ENCODE measurements at regions not wholly inside any gene's neighbourhood (a gene's known extent, or its start where the extent isn't known, plus 50 kb on each side); places are given as distances from the start of the nearest gene placed in this dataset.
"Not testable (repeated sequence)": the region's sequence is repeated elsewhere in the genome, so short reads cannot be mapped to it uniquely, and the experiment has no call there.

- no peak for DNase-seq (ENCODE audit: low read depth, low spot score)
These were observed 444.5 kb downstream of the SH3GL2 start for GRCh38 chr9:18023332-18023731.

- DNase-seq (ENCODE audit: low read depth, low spot score): no peak
These were observed 441.3 kb upstream of the ADAMTSL1 start for GRCh38 chr9:18032636-18033035.

GRCh38 chr9:18036422-18037187 lies 437.3 kb upstream of the ADAMTSL1 start:
- DNase-seq (ENCODE audit: low read depth, low spot score): no peak

- DNase-seq (ENCODE audit: low read depth, low spot score): no peak
These were observed 436.0 kb upstream of the ADAMTSL1 start for GRCh38 chr9:18037981-18038380.

- DNase-seq (ENCODE audit: low read depth, low spot score): no peak
These were observed 433.6 kb upstream of the ADAMTSL1 start for GRCh38 chr9:18040327-18040726.

- DNase-seq (ENCODE audit: low read depth, low spot score): no peak
These were observed 430.0 kb upstream of the ADAMTSL1 start for GRCh38 chr9:18043978-18044377.

GRCh38 chr9:18045326-18045725 lies 428.6 kb upstream of the ADAMTSL1 start:
- DNase-seq (ENCODE audit: low read depth, low spot score): no peak

- no peak for DNase-seq (ENCODE audit: low read depth, low spot score)
These were observed 427.9 kb upstream of the ADAMTSL1 start for GRCh38 chr9:18046068-18046467.

GRCh38 chr9:18051638-18052037 lies 422.3 kb upstream of the ADAMTSL1 start:
- DNase-seq (ENCODE audit: low read depth, low spot score): no peak

- no peak for DNase-seq (ENCODE audit: low read depth, low spot score)
These were observed 421.9 kb upstream of the ADAMTSL1 start for GRCh38 chr9:18052060-18052459.

GRCh38 chr9:18056269-18056992 lies 417.5 kb upstream of the ADAMTSL1 start:
- DNase-seq (ENCODE audit: low read depth, low spot score): no peak

- no peak for DNase-seq (ENCODE audit: low read depth, low spot score)
These were observed 417.0 kb upstream of the ADAMTSL1 start for GRCh38 chr9:18056993-18057369.

GRCh38 chr9:18058564-18059442 lies 415.1 kb upstream of the ADAMTSL1 start:
- no peak for DNase-seq (ENCODE audit: low read depth, low spot score)

GRCh38 chr9:18059447-18059846 lies 414.5 kb upstream of the ADAMTSL1 start:
- DNase-seq (ENCODE audit: low read depth, low spot score): no peak

- DNase-seq (ENCODE audit: low read depth, low spot score): no peak
These were observed 413.6 kb upstream of the ADAMTSL1 start for GRCh38 chr9:18060269-18060934.

GRCh38 chr9:18061332-18061731 lies 412.6 kb upstream of the ADAMTSL1 start:
- DNase-seq (ENCODE audit: low read depth, low spot score): no peak

- no peak for DNase-seq (ENCODE audit: low read depth, low spot score)
These were observed 412.1 kb upstream of the ADAMTSL1 start for GRCh38 chr9:18061856-18062255.

- DNase-seq (ENCODE audit: low read depth, low spot score): no peak
These were observed 410.0 kb upstream of the ADAMTSL1 start for GRCh38 chr9:18063856-18064390.

GRCh38 chr9:18066608-18067007 lies 407.3 kb upstream of the ADAMTSL1 start:
- not testable (repeated sequence) for DNase-seq (ENCODE audit: low read depth, low spot score)

GRCh38 chr9:18067548-18068120 lies 406.3 kb upstream of the ADAMTSL1 start:
- DNase-seq (ENCODE audit: low read depth, low spot score): no peak

GRCh38 chr9:18068900-18069299 lies 405.1 kb upstream of the ADAMTSL1 start:
- no peak for DNase-seq (ENCODE audit: low read depth, low spot score)

All from ELF-1 (cell line).